CD14-positive monocyte (primary cell): ENCODE measurements at regions not wholly inside any gene's neighbourhood (a gene's known extent, or its start where the extent isn't known, plus 50 kb on each side); places are given as distances from the start of the nearest gene placed in this dataset.

Source experiments
- DNase-seq, 3 donors: peaks; one replicate each; pipeline ENCODE4 v3.0.0-alpha.2; 2011 to 2022
- H2AFZ ChIP-seq: 2 replicates; pipeline ENCODE4 v1.6.0; 2012; ENCODE audit warnings: mild to moderate bottlenecking, low read depth, low read length, inconsistent platforms; ENCODE audit not compliant: insufficient read depth, poor library complexity, severe bottlenecking
- H3K27ac ChIP-seq, 2 donors: 1 replicate in 1 of 2; 2 replicates in 1 of 2; pipeline ENCODE4 v1.5.1; 2012 to 2013; ENCODE audit warnings: low read length in 2 of 2, control low read depth in 1 of 2, inconsistent platforms in 1 of 2, low read depth in 1 of 2, mild to moderate bottlenecking in 1 of 2
- H3K27me3 ChIP-seq, 2 donors: one replicate each; pipeline versions ENCODE4 v1.6.0 to v1.6.1; 2011 to 2013; ENCODE audit warnings: low read length in 2 of 2; ENCODE audit not compliant: control insufficient read depth in 2 of 2, insufficient read depth in 2 of 2
- H3K36me3 ChIP-seq, 2 donors: replicated peaks in 1 of 2; 1 replicate in 1 of 2; 2 replicates in 1 of 2; pipeline versions ENCODE4 v1.5.1 to v1.6.1; 2012 to 2013; ENCODE audit warnings: low read length in 2 of 2, control low read depth in 1 of 2, inconsistent platforms in 1 of 2, mild to moderate bottlenecking in 1 of 2; ENCODE audit not compliant: insufficient read depth in 2 of 2, control insufficient read depth in 1 of 2
- H3K4me1 ChIP-seq, 2 donors: 1 replicate in 1 of 2; 2 replicates in 1 of 2; pipeline versions ENCODE4 v1.5.1 to v1.6.1; 2012 to 2013; ENCODE audit warnings: low read length in 2 of 2, control low read depth in 1 of 2, inconsistent platforms in 1 of 2, mild to moderate bottlenecking in 1 of 2, moderate library complexity in 1 of 2; ENCODE audit not compliant: insufficient read depth in 2 of 2, control insufficient read depth in 1 of 2
- H3K4me2 ChIP-seq: replicated peaks from 2 replicates; pipeline ENCODE3; 2012; ENCODE audit warnings: low read length, moderate library complexity, mild to moderate bottlenecking; ENCODE audit not compliant: poor library complexity, severe bottlenecking; ENCODE audit errors: extremely low read depth
- H3K4me3 ChIP-seq, 3 experiments: fragments of 200-600 bp in 1 of 3; sonication (generic) in 1 of 3; replicated peaks in 1 of 3; 1 replicate in 2 of 3; 2 replicates in 1 of 3; pipeline ENCODE4 v1.5.1; 2011 to 2013; ENCODE audit warnings: low read length in 3 of 3, mild to moderate bottlenecking in 3 of 3, control low read depth in 2 of 3, low read depth in 2 of 3, inconsistent platforms in 1 of 3, moderate library complexity in 1 of 3
- H3K79me2 ChIP-seq: 2 replicates; pipeline ENCODE4 v1.6.0; 2012; ENCODE audit warnings: mild to moderate bottlenecking, control low read depth, inconsistent platforms, low read length, moderate library complexity; ENCODE audit not compliant: insufficient read depth
- H3K9ac ChIP-seq: 2 replicates; pipeline ENCODE4 v1.6.0; 2017; ENCODE audit warnings: low read length, mild to moderate bottlenecking; ENCODE audit not compliant: insufficient read depth, poor library complexity, severe bottlenecking
- H3K9me3 ChIP-seq, 2 donors: replicated peaks in 1 of 2; 1 replicate in 1 of 2; 2 replicates in 1 of 2; pipeline versions ENCODE4 v1.5.1 to v1.6.1; 2012 to 2013; ENCODE audit warnings: low read length in 2 of 2, control low read depth in 1 of 2; ENCODE audit not compliant: control insufficient read depth in 1 of 2, insufficient read depth in 1 of 2
- H4K20me1 ChIP-seq: 2 replicates; pipeline ENCODE4 v1.6.0; 2012; ENCODE audit warnings: mild to moderate bottlenecking, low read length, control low read depth, moderate library complexity; ENCODE audit not compliant: insufficient read depth
- H3K27ac Mint-ChIP-seq, 7 donors: one replicate each; pipeline ENCODE4 v1.8.0; 2020; ENCODE audit warnings: mild to moderate bottlenecking in 7 of 7, mixed read lengths in 7 of 7, moderate library complexity in 6 of 7, inconsistent platforms in 2 of 7
- H3K27me3 Mint-ChIP-seq, 3 donors: one replicate each; pipeline ENCODE4 v1.8.0; 2021 to 2022; ENCODE audit warnings: low read depth in 3 of 3, mild to moderate bottlenecking in 3 of 3, mixed read lengths in 3 of 3, moderate library complexity in 3 of 3, inconsistent platforms in 1 of 3
- H3K36me3 Mint-ChIP-seq, 2 donors: one replicate each; pipeline ENCODE4 v1.8.0; 2020; ENCODE audit warnings: mixed read lengths in 2 of 2, inconsistent platforms in 1 of 2, mild to moderate bottlenecking in 1 of 2
- H3K4me1 Mint-ChIP-seq: one replicate; pipeline ENCODE4 v1.8.0; 2020; ENCODE audit warnings: mild to moderate bottlenecking, mixed read lengths
- H3K4me3 Mint-ChIP-seq, 2 donors: one replicate each; pipeline ENCODE4 v1.8.0; 2020; ENCODE audit warnings: mild to moderate bottlenecking in 2 of 2, mixed read lengths in 2 of 2, moderate library complexity in 1 of 2
- H3K9me3 Mint-ChIP-seq, 7 donors: one replicate each; pipeline ENCODE4 v1.8.0; 2020 to 2022; ENCODE audit warnings: mixed read lengths in 7 of 7, mild to moderate bottlenecking in 6 of 7, moderate library complexity in 6 of 7, inconsistent platforms in 2 of 7
- WGBS: methylation state at CpG from one replicate; pipeline ENCODE4 v1.1.5; 2013; ENCODE audit warnings: missing lambda C conversion rate; ENCODE audit not compliant: insufficient coverage; 5-methylcytosine and 5-hydroxymethylcytosine counted together
- intact Hi-C, 2 donors: fragments of 100-400 bp; cut with micrococcal nuclease; formaldehyde crosslinking; loops; one replicate each; pipeline versions ENCODE4 v1.15.0 to v1.15.1; 2023
- TF ChIP-seq, protein P1 (sequence below): fragments of 200-600 bp; IDR thresholded peaks from one replicate; pipeline ENCODE4 v1.8.0; 2022; ENCODE audit warnings: antibody characterized with exemption, mild to moderate bottlenecking

DNA sequence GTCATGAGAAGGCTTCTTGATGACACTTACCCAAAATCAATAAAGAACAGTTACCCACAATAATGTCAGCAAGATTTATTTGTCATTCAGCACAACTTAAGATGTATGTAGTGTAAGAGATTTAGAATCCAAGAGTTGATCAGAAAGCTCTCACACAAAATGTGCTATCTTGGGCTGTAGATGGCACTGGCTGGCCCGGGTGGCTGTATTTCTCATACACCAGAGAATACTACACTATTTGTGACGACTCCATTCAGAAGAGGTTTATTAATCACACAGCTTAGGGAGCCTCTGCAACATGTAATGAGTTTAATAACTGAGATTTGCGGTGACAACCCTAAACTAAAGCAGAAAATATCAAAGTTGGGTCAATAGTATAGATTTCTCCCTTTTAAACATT is 530.4 kb upstream of the KLHL29 start:
- Histone ChIP-seq H4K20me1 (no peaks in the 10 kb centered on the region), H3K4me1 (no peaks in the 10 kb centered on the region), H3K36me3 (no peaks in the 10 kb centered on the region), H3K27me3 (no peaks in the 10 kb centered on the region), H2AFZ (no peak overlapping the region), H3K9me3 (peaks cover 10 to 12% of the 10 kb centered on the region in 2 donors), H3K27ac (no peak overlapping the region), H3K9ac (no peak overlapping the region), H3K79me2 (no peaks in the 10 kb centered on the region), H3K4me3 (no peak overlapping the region), H3K4me2 (no peak overlapping the region)
- Mint-ChIP-seq H3K9me3 (peaks cover 2 to 25% (median 5%) of the 10 kb centered on the region in 7 donors), H3K27ac (no peak overlapping the region), H3K27me3 (no peaks in the 10 kb centered on the region), H3K4me3 (no peak overlapping the region), H3K36me3 (no peaks in the 10 kb centered on the region), H3K4me1 (no peaks in the 10 kb centered on the region)
- TF ChIP-seq, protein P1, sequence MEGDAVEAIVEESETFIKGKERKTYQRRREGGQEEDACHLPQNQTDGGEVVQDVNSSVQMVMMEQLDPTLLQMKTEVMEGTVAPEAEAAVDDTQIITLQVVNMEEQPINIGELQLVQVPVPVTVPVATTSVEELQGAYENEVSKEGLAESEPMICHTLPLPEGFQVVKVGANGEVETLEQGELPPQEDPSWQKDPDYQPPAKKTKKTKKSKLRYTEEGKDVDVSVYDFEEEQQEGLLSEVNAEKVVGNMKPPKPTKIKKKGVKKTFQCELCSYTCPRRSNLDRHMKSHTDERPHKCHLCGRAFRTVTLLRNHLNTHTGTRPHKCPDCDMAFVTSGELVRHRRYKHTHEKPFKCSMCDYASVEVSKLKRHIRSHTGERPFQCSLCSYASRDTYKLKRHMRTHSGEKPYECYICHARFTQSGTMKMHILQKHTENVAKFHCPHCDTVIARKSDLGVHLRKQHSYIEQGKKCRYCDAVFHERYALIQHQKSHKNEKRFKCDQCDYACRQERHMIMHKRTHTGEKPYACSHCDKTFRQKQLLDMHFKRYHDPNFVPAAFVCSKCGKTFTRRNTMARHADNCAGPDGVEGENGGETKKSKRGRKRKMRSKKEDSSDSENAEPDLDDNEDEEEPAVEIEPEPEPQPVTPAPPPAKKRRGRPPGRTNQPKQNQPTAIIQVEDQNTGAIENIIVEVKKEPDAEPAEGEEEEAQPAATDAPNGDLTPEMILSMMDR, result no peak
- DNase-seq, result no peak
- intact Hi-C loops, result no loop called here
- no CpG with 5 or more reads among the region's 3 CpGs for WGBS

- WGBS, result 94% methylated on average over 2 of the region's 3 CpGs
- intact Hi-C loops, result no loop called here
- TF ChIP-seq, protein P1, result no peak
Measured at GRCh38 chr2:22855081-22855480, 529.9 kb upstream of the KLHL29 start.

More at GRCh38 chr2:22855081-22855480, 529.9 kb upstream of the KLHL29 start:
- Mint-ChIP-seq H3K9me3 (peaks cover 2 to 25% (median 5%) of the 10 kb centered on the region in 7 donors), H3K4me1 (no peaks in the 10 kb centered on the region), H3K27me3 (no peaks in the 10 kb centered on the region), H3K4me3 (no peak overlapping the region), H3K36me3 (no peaks in the 10 kb centered on the region), H3K27ac (no peak overlapping the region)
- no peaks in the 10 kb centered on the region for H3K79me2 ChIP-seq
- H3K4me2 ChIP-seq, result no peak overlapping the region
- no peak overlapping the region for H3K27ac ChIP-seq
- no peaks in the 10 kb centered on the region for H4K20me1 ChIP-seq
- no peak for DNase-seq
- H3K9ac ChIP-seq, result no peak overlapping the region
- no peaks in the 10 kb centered on the region for H3K27me3 ChIP-seq
- no peak overlapping the region for H2AFZ ChIP-seq
- no peaks in the 10 kb centered on the region for H3K36me3 ChIP-seq
- H3K4me1 ChIP-seq, result no peaks in the 10 kb centered on the region
- no peak overlapping the region for H3K4me3 ChIP-seq
- peaks cover 10 to 12% of the 10 kb centered on the region in 2 donors for H3K9me3 ChIP-seq
